ENCODE measurements at regions not wholly inside any gene's neighbourhood (a gene's known extent, or its start where the extent isn't known, plus 50 kb on each side); places are given as distances from the start of the nearest gene placed in this dataset.

- DNase-seq (ENCODE audit: low read depth in 3 of 3) = no peak
Observed at GRCh38 chr1:201769072-201769471, 59.9 kb upstream of the IPO9 start.

GRCh38 chr1:201769966-201770365, 59.0 kb upstream of the IPO9 start:
- no peak for DNase-seq (ENCODE audit: low read depth in 3 of 3)

GRCh38 chr1:201771466-201771865, 57.5 kb upstream of the IPO9 start:
- DNase-seq (ENCODE audit: low read depth in 3 of 3) = no peak

- DNase-seq (ENCODE audit: low read depth in 3 of 3) = no peak
Observed at GRCh38 chr1:201772178-201772577, 56.8 kb upstream of the IPO9 start.

- DNase-seq (ENCODE audit: low read depth in 3 of 3) = no peak
Observed at GRCh38 chr1:201773764-201774163, 55.2 kb upstream of the IPO9 start.

GRCh38 chr1:201774224-201774982, 54.6 kb upstream of the IPO9 start:
- no peak for DNase-seq (ENCODE audit: low read depth in 3 of 3)

GRCh38 chr1:201774983-201775344, 54.0 kb upstream of the IPO9 start:
- DNase-seq (ENCODE audit: low read depth in 3 of 3) = no peak

- no peak for DNase-seq (ENCODE audit: low read depth in 3 of 3)
Observed at GRCh38 chr1:201775380-201775779, 53.6 kb upstream of the IPO9 start.

GRCh38 chr1:201778279-201779065, 50.5 kb upstream of the IPO9 start:
- no peak for DNase-seq (ENCODE audit: low read depth in 3 of 3)

All from stimulated activated CD4-positive, alpha-beta T cell treated with anti-CD3 and anti-CD28 coated beads, TNF-alpha, amount 100 ng/mL, for 48 hours (primary cell).